SK-N-SH treated with all-trans-retinoic acid at 6 μM for 48 hours (cell line): ENCODE measurements at regions not wholly inside any gene's neighbourhood (a gene's known extent, or its start where the extent isn't known, plus 50 kb on each side); places are given as distances from the start of the nearest gene placed in this dataset.

Experiments used
- ARNTL ChIP-seq: fragments of 450-650 bp; formaldehyde crosslinking; IDR thresholded peaks from 2 replicates; pipeline ENCODE4 v1.5.0; 2020; ENCODE audit warnings: low read depth, mild to moderate bottlenecking, moderate library complexity, borderline replicate concordance
- CREB5 ChIP-seq: fragments of 250-450 bp; sonication (Bioruptor Pico); IDR thresholded peaks from 2 replicates; pipeline ENCODE4 v1.5.1; 2020; ENCODE audit warnings: low read depth, mild to moderate bottlenecking, moderate library complexity
- PATZ1 ChIP-seq: fragments of 250-450 bp; sonication (Bioruptor Pico); IDR thresholded peaks from 2 replicates; pipeline ENCODE4 v1.8.0; 2020; ENCODE audit warnings: mild to moderate bottlenecking, moderate library complexity, borderline replicate concordance
- PPARA ChIP-seq: fragments of 250-450 bp; sonication (Bioruptor Pico); IDR thresholded peaks from 2 replicates; pipeline ENCODE4 v1.5.0; 2020; ENCODE audit warnings: mild to moderate bottlenecking, borderline replicate concordance
- TCF4 ChIP-seq: fragments of 250-450 bp; sonication (Bioruptor Pico); IDR thresholded peaks from 2 replicates; pipeline ENCODE4 v1.8.0; 2021; ENCODE audit warnings: mild to moderate bottlenecking, moderate library complexity, borderline replicate concordance
- TOX ChIP-seq: fragments of 250-450 bp; sonication (Bioruptor Pico); IDR thresholded peaks from 2 replicates; pipeline ENCODE4 v1.8.0; 2021; ENCODE audit warnings: mild to moderate bottlenecking, moderate library complexity, borderline replicate concordance
- ZC3H10 ChIP-seq: fragments of 250-450 bp; sonication (Bioruptor Pico); IDR thresholded peaks from 2 replicates; pipeline ENCODE4 v1.5.1; 2021; ENCODE audit warnings: mild to moderate bottlenecking, moderate library complexity
- ZFP30 ChIP-seq: fragments of 450-650 bp; formaldehyde crosslinking; IDR thresholded peaks from 2 replicates; pipeline ENCODE4 v1.5.0; 2022; ENCODE audit warnings: mild to moderate bottlenecking, moderate library complexity
- ZNF8 ChIP-seq: fragments of 450-650 bp; formaldehyde crosslinking; IDR thresholded peaks from 2 replicates; pipeline ENCODE4 v1.5.0; 2020; ENCODE audit warnings: mild to moderate bottlenecking, moderate library complexity

- no peak for TF ChIP-seq ZNF8 (CRISPR knock-in tag)
- TF ChIP-seq PATZ1 (CRISPR knock-in tag) = no peak
- TF ChIP-seq TCF4 (CRISPR knock-in tag) = no peak
- no peak for TF ChIP-seq ZC3H10 (CRISPR knock-in tag)
- TF ChIP-seq ZFP30 (CRISPR knock-in tag) = no peak
- no peak for TF ChIP-seq ARNTL (CRISPR knock-in tag)
- no peak for TF ChIP-seq PPARA
- TF ChIP-seq TOX (CRISPR knock-in tag) = no peak
- TF ChIP-seq CREB5 (CRISPR knock-in tag) = no peak
Observed at GRCh38 chr3:144381607-144382006, 410.0 kb downstream of the DIPK2A start.
